ENCODE measurements at regions not wholly inside any gene's neighbourhood (a gene's known extent, or its start where the extent isn't known, plus 50 kb on each side); places are given as distances from the start of the nearest gene placed in this dataset.

GRCh38 chr1:47596328-47596727 lies 158.5 kb downstream of the FOXD2 start:
- TF ChIP-seq POLR2A (IDR thresholded peaks at IDR 0.05; ENCODE audit: low read length) (no peak), GATA1 (IDR thresholded peaks at IDR 0.05; ENCODE audit: low read depth, low read length) (no peak)
